Calu3 (cell line): ENCODE measurements at regions not wholly inside any gene's neighbourhood (a gene's known extent, or its start where the extent isn't known, plus 50 kb on each side); places are given as distances from the start of the nearest gene placed in this dataset.

ENCODE experiments used
- BruUV-seq: library from RNA; stranded (reverse); fragments of 400-500 nt; replicated peaks from 2 replicates; lab custom pipeline; 2021; lab: Mats Ljungman, UMichigan
- CTCF ChIA-PET: fragments of 300-600 bp; sonication (Branson Sonifier 250); formaldehyde crosslinking; loops from one replicate; lab custom pipeline; 2022; ENCODE audit warnings: antibody characterized with exemption; lab: Charles Lee
- DNase-seq: peaks from one replicate; pipeline ENCODE4 v3.0.0; 2022
- H3K27ac Mint-ChIP-seq: one replicate; pipeline ENCODE4 v1.8.0; 2022; ENCODE audit warnings: mixed read lengths; ENCODE audit not compliant: unreplicated experiment
- H3K27me3 Mint-ChIP-seq: one replicate; pipeline ENCODE4 v1.8.0; 2022; ENCODE audit warnings: mixed read lengths; ENCODE audit not compliant: unreplicated experiment
- H3K36me3 Mint-ChIP-seq: one replicate; pipeline ENCODE4 v1.8.0; 2022; ENCODE audit warnings: mild to moderate bottlenecking, moderate library complexity, mixed read lengths; ENCODE audit not compliant: insufficient read depth, unreplicated experiment
- H3K4me1 Mint-ChIP-seq: one replicate; pipeline ENCODE4 v1.8.0; 2022; ENCODE audit warnings: mild to moderate bottlenecking, low read depth, mixed read lengths; ENCODE audit not compliant: unreplicated experiment
- H3K4me3 Mint-ChIP-seq: one replicate; pipeline ENCODE4 v1.8.0; 2022; ENCODE audit warnings: mild to moderate bottlenecking, low read depth, moderate library complexity, mixed read lengths; ENCODE audit not compliant: unreplicated experiment
- H3K9me3 Mint-ChIP-seq: one replicate; pipeline ENCODE4 v1.8.0; 2022; ENCODE audit warnings: low read depth, mixed read lengths; ENCODE audit not compliant: unreplicated experiment
- intact Hi-C: fragments of 100-400 bp; cut with micrococcal nuclease; formaldehyde crosslinking; loops from one replicate; pipeline ENCODE4 v1.10.0; 2022; ENCODE audit not compliant: unreplicated experiment
- TF ChIP-seq, protein P1 (sequence below): fragments of 200-600 bp; IDR thresholded peaks from one replicate; pipeline ENCODE4 v1.8.0; 2022; ENCODE audit warnings: antibody characterized with exemption; ENCODE audit not compliant: unreplicated experiment

DNA sequence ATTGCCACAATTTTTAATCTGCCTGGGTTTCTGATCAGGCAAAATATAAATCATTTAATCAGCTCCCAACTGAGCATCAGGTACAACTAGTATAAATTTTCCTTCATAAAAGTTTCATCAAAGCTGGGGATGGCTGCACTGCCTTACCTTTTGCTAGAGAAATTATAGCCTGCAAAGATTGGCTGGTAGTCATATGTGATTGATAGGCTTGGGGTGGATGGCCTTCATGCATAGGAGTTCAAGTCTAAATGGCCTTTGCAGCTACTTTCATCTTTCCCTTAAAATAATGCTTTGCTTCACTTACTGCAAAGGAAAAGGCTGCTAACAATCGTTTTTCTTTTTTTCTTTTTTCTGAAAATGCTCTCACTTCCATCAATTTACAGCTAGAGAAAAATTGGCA is 739.7 kb downstream of the CENPC start:
- DNase-seq = no peak
- no peaks in the 10 kb centered on the region for H3K27me3 Mint-ChIP-seq
- no TSS peak for BruUV-seq
- no peaks in the 10 kb centered on the region for H3K9me3 Mint-ChIP-seq
- TF ChIP-seq, protein P1, sequence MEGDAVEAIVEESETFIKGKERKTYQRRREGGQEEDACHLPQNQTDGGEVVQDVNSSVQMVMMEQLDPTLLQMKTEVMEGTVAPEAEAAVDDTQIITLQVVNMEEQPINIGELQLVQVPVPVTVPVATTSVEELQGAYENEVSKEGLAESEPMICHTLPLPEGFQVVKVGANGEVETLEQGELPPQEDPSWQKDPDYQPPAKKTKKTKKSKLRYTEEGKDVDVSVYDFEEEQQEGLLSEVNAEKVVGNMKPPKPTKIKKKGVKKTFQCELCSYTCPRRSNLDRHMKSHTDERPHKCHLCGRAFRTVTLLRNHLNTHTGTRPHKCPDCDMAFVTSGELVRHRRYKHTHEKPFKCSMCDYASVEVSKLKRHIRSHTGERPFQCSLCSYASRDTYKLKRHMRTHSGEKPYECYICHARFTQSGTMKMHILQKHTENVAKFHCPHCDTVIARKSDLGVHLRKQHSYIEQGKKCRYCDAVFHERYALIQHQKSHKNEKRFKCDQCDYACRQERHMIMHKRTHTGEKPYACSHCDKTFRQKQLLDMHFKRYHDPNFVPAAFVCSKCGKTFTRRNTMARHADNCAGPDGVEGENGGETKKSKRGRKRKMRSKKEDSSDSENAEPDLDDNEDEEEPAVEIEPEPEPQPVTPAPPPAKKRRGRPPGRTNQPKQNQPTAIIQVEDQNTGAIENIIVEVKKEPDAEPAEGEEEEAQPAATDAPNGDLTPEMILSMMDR = no peak
- intact Hi-C loops = no loop called here
- CTCF ChIA-PET = no interaction called here
- no peak overlapping the region for H3K27ac Mint-ChIP-seq
- H3K4me3 Mint-ChIP-seq = no peak overlapping the region
- no peaks in the 10 kb centered on the region for H3K4me1 Mint-ChIP-seq
- no peaks in the 10 kb centered on the region for H3K36me3 Mint-ChIP-seq

DNA sequence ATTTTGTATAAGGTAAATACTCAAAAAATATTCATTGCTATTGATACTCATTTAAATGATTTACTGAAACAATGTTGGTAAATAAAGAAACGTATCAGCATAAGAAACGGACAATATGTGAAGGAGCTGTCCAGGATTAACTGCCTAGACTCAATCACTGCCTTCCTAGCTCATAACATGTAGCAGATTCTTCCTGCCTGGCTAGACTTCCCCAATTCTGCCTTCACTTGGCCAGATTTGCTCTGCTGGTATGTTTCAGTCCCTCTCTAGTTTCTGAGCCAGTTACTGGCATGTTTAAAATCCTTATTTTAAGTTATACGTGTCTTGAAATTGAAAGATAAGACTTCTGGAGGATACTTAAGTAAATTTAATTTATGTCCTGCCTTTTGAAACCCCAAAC is 740.3 kb downstream of the CENPC start:
- Mint-ChIP-seq H3K4me3 (no peak overlapping the region), H3K4me1 (no peaks in the 10 kb centered on the region), H3K9me3 (no peaks in the 10 kb centered on the region), H3K27ac (no peak overlapping the region), H3K36me3 (no peaks in the 10 kb centered on the region), H3K27me3 (no peaks in the 10 kb centered on the region)
- no TSS peak for BruUV-seq
- TF ChIP-seq, protein P1 = no peak
- no peak for DNase-seq
- intact Hi-C loops = no loop called here
- CTCF ChIA-PET = no interaction called here

DNA sequence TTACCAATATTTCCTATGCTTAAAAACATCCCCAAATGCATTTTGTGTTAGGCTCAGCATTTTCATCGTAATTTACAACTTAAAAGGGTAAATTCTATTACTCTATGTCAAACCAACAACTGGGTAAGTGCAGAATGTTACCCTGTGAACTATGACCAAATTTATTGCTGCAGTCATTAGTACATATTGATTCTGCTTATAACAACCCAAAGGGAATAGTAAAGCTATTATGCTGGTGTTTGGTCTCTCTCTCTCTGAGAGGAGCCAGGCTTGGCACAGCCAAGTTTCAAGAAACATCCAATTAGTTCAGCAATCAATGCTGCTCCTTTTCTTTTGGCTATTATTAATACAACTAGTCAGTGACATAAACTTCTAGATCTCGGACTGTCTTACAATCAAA is 747.7 kb downstream of the CENPC start:
- intact Hi-C loops = no loop called here
- Mint-ChIP-seq H3K9me3 (no peaks in the 10 kb centered on the region), H3K4me1 (no peaks in the 10 kb centered on the region), H3K4me3 (no peak overlapping the region), H3K36me3 (no peaks in the 10 kb centered on the region), H3K27me3 (no peaks in the 10 kb centered on the region), H3K27ac (no peak overlapping the region)
- CTCF ChIA-PET = no interaction called here
- DNase-seq = no peak
- BruUV-seq = no TSS peak
- TF ChIP-seq, protein P1 = no peak

DNA sequence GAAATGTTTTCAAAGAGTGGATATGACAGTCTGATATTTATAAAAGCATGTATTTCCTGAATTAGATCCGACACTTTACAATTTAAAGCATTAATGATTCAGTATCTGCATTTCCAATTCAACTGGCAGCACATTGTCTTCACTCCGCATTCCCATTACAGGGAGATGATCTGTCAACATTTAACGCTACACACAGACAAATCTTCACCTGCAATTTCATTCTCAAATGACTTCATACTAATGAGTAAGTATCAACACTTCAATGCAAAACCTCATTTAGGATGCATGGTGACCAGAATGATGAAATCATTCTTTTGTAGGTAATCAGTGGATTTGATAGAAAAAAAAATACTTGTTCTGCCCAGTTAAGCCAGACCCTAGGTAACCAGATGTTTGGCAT is 749.6 kb downstream of the CENPC start:
- intact Hi-C loops = no loop called here
- H3K9me3 Mint-ChIP-seq = no peaks in the 10 kb centered on the region
- no peaks in the 10 kb centered on the region for H3K27me3 Mint-ChIP-seq
- no peaks in the 10 kb centered on the region for H3K36me3 Mint-ChIP-seq
- CTCF ChIA-PET = no interaction called here
- no peak overlapping the region for H3K27ac Mint-ChIP-seq
- no peaks in the 10 kb centered on the region for H3K4me1 Mint-ChIP-seq
- BruUV-seq = no TSS peak
- no peak overlapping the region for H3K4me3 Mint-ChIP-seq
- no peak for DNase-seq
- TF ChIP-seq, protein P1 = no peak
